ENCODE measurements at regions not wholly inside any gene's neighbourhood (a gene's known extent, or its start where the extent isn't known, plus 50 kb on each side); places are given as distances from the start of the nearest gene placed in this dataset.

DNA sequence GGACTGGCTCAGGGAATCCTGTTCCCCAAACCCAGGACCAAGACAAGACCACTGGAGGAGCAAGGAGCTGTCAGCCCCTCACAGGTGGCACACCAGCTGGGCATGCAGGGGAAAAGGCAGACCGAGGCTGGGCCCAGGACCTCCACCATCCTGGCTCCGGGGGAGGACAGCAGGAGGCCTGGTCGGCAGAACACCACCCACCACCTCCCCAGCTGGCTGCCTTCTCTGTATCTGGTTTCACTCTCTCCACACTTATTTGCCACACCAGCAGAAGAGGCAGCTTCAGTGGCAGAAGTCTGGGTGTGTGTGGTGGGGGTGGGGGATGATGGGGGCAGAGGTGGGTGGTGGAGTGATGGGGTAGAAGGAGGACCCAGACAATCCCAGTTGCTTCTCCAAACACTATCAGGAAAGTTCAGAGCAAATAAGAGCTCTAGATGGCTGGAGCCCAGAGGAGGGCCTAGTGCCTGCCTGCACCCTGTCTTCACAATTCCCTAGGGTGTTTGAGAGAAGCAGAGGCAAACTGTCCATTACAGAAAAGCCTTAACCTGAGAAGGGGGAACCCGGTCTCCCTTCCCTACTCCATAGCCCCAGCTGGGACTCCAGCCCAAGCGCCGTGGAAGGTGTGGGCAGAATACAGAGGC lies 51.9 kb upstream of the CDON start:
- no peak for TF ChIP-seq Cebpa-rat (IDR thresholded peaks at IDR 0.05)
- no peaks in the 10 kb centered on the region for H3K27me3 ChIP-seq
- peaks cover 64% of the 10 kb centered on the region for H3K4me1 ChIP-seq
- no peaks in the 10 kb centered on the region for H4K20me1 ChIP-seq
- H3K4me2 ChIP-seq = peak overlapping the region; percentile 79
- peak overlapping the region; percentile 84 for H3K27ac ChIP-seq
- H3K4me3 ChIP-seq = peak overlapping the region; percentile 29; the same call in 1 of the 2 replicates
- no peaks in the 10 kb centered on the region for H3K9me3 ChIP-seq
- H3K36me3 ChIP-seq = no peaks in the 10 kb centered on the region
- peak overlapping the region; percentile 71 for H3K9ac ChIP-seq

DNA sequence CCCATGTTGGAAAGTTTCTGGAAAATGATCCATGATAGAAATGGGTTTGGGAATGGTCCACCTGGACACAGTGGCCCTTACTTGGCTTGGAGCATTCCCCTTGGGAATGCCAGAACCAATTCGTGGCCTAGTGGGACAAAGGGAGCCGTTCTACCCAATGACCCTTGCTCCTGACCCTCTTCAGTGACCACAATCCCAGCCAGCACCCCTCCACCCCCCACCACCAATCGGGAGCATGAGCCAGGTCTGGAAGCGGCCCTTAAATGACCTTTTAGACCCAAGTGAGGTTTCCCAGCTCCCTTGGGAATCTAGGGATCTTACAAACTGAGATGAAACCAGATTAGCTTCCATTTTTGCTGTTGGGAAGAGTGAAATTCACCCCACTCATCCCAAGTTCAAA lies 51.3 kb upstream of the CDON start:
- Histone ChIP-seq H3K9me3 (no peaks in the 10 kb centered on the region), H3K27ac (peak overlapping the region; percentile 84), H3K27me3 (no peaks in the 10 kb centered on the region), H3K4me3 (no peak overlapping the region), H3K36me3 (no peaks in the 10 kb centered on the region), H3K4me1 (peaks cover 64% of the 10 kb centered on the region), H4K20me1 (no peaks in the 10 kb centered on the region), H3K4me2 (peak overlapping the region; percentile 79), H3K9ac (peak overlapping the region; percentile 71; the same call in 1 of the 2 replicates)
- TF ChIP-seq Cebpa-rat (IDR thresholded peaks at IDR 0.05) = no peak

DNA sequence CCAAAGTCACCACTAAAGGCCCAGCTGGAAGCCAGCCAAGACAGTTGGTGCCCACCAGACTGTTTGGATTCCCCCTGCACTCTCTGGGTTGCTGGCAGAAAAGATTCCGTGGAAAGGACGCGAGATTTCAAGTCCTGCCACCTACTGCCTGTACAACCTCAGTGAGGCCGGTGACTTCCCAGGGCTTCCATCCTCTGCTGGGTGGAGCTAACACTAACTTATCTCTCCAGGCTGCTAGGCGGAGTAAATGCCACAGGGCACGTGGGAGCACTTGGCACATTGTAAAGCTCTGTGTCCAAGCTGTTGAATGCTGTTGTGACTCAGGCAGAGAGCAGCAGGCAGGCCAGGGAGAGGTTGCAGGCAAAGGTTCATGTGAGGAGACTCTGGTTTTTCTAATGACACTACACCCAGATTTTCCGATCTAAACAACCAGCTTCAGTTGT lies 50.9 kb upstream of the CDON start:
- peak overlapping the region; percentile 79 for H3K4me2 ChIP-seq
- H3K36me3 ChIP-seq = no peaks in the 10 kb centered on the region
- no peaks in the 10 kb centered on the region for H4K20me1 ChIP-seq
- peak overlapping the region; percentile 84 for H3K27ac ChIP-seq
- H3K4me1 ChIP-seq = peaks cover 64% of the 10 kb centered on the region
- H3K9ac ChIP-seq = no peak overlapping the region
- no peak overlapping the region for H3K4me3 ChIP-seq
- no peaks in the 10 kb centered on the region for H3K9me3 ChIP-seq
- no peak for TF ChIP-seq Cebpa-rat (IDR thresholded peaks at IDR 0.05)
- H3K27me3 ChIP-seq = no peaks in the 10 kb centered on the region

DNA sequence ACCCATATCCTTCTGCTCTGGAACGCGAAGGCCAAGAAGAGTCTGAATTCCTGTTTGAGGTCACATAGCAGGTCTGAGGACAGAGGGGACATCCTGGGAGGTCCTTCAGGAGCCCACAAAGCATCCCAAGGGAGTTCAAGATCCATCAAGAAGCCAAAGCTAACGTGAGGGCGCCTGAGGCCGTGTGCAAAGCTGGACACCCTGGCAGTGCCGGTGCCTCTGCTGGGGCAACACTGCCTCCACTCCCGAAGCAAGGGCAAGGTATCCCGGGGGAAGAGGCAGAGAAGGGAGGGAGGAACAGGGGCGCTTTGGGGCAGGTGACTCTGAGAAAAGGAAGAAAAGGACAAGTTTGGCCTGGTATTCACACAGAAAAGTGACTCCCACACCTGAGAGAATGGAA lies 50.3 kb upstream of the CDON start:
- H3K4me1 ChIP-seq = peaks cover 64% of the 10 kb centered on the region
- H3K36me3 ChIP-seq = no peaks in the 10 kb centered on the region
- H3K4me3 ChIP-seq = peak overlapping the region; percentile 18; the same call in 1 of the 2 replicates
- no peaks in the 10 kb centered on the region for H4K20me1 ChIP-seq
- H3K4me2 ChIP-seq = peak overlapping the region; percentile 79
- TF ChIP-seq Cebpa-rat (IDR thresholded peaks at IDR 0.05) = no peak
- no peak overlapping the region for H3K9ac ChIP-seq
- no peaks in the 10 kb centered on the region for H3K9me3 ChIP-seq
- H3K27me3 ChIP-seq = no peaks in the 10 kb centered on the region
- peak overlapping the region; percentile 84 for H3K27ac ChIP-seq

DNA sequence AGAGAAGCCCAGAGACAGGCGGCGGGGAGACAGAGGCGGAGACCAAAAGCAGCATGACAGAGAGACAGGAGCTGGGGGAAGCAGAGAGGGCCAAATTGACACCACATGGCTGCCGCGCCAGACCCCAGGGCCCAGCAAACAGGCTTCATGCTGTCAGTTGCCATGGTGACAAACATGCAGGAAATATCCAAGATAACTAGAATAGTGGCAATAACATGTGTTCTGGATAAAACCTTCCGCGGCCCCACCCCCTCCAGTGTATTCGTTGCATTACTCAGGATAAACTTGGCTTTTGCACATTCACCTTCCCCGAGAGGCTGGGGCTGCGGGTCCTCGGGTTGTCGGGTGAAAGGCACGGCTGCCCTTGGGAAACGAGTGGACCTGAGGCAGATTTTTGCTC lies 49.9 kb upstream of the CDON start:
- H3K4me2 ChIP-seq = peak overlapping the region; percentile 79
- peak overlapping the region; percentile 84 for H3K27ac ChIP-seq
- no peaks in the 10 kb centered on the region for H4K20me1 ChIP-seq
- peak overlapping the region; percentile 18; the same call in 1 of the 2 replicates for H3K4me3 ChIP-seq
- H3K4me1 ChIP-seq = peaks cover 64% of the 10 kb centered on the region
- no peaks in the 10 kb centered on the region for H3K36me3 ChIP-seq
- TF ChIP-seq Cebpa-rat (IDR thresholded peaks at IDR 0.05) = no peak
- H3K27me3 ChIP-seq = no peaks in the 10 kb centered on the region
- no peaks in the 10 kb centered on the region for H3K9me3 ChIP-seq
- H3K9ac ChIP-seq = no peak overlapping the region

All from BLaER1 (cell line).